ENCODE measurements at regions not wholly inside any gene's neighbourhood (a gene's known extent, or its start where the extent isn't known, plus 50 kb on each side); places are given as distances from the start of the nearest gene placed in this dataset.

GRCh38 chr1:119225831-119226230, 85.4 kb upstream of the WARS2 start:
- Mint-ChIP-seq H3K27ac (no peak overlapping the region), H3K4me1 (peaks cover 14% of the 10 kb centered on the region), H3K27me3 (ENCODE audit: insufficient read depth, low read depth, poor library complexity) (peaks cover 4% of the 10 kb centered on the region), H3K9me3 (no peaks in the 10 kb centered on the region), H3K36me3 (ENCODE audit: low read depth) (no peaks in the 10 kb centered on the region), H3K4me3 (no peak overlapping the region)
- Histone ChIP-seq H3K9me2 (ENCODE audit: insufficient read depth) (no peaks in the 10 kb centered on the region), H3K4me3 (no peak overlapping the region), H3K27ac (ENCODE audit: low read depth) (no peak overlapping the region), H2AFZ (no peak overlapping the region), H3K4me2 (no peak overlapping the region), H3K27me3 (ENCODE audit: insufficient read depth) (no peaks in the 10 kb centered on the region), H3F3A (replicated peaks; ENCODE audit: low read depth) (no peaks in the 10 kb centered on the region), H3K4me1 (ENCODE audit: insufficient read depth) (peaks cover 7% of the 10 kb centered on the region; the same call in 1 of the 2 replicates), H3K36me3 (ENCODE audit: insufficient read depth) (no peaks in the 10 kb centered on the region), H3K79me2 (replicated peaks; ENCODE audit: insufficient read depth) (no peaks in the 10 kb centered on the region), H4K20me1 (replicated peaks; ENCODE audit: insufficient read depth) (no peaks in the 10 kb centered on the region)
- DNase-seq (ENCODE audit: low spot score) (peak; percentile 73), ATAC-seq (peak; percentile 83)
- TF ChIP-seq, protein P1, sequence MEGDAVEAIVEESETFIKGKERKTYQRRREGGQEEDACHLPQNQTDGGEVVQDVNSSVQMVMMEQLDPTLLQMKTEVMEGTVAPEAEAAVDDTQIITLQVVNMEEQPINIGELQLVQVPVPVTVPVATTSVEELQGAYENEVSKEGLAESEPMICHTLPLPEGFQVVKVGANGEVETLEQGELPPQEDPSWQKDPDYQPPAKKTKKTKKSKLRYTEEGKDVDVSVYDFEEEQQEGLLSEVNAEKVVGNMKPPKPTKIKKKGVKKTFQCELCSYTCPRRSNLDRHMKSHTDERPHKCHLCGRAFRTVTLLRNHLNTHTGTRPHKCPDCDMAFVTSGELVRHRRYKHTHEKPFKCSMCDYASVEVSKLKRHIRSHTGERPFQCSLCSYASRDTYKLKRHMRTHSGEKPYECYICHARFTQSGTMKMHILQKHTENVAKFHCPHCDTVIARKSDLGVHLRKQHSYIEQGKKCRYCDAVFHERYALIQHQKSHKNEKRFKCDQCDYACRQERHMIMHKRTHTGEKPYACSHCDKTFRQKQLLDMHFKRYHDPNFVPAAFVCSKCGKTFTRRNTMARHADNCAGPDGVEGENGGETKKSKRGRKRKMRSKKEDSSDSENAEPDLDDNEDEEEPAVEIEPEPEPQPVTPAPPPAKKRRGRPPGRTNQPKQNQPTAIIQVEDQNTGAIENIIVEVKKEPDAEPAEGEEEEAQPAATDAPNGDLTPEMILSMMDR (conservative IDR thresholded peaks at IDR 0.05; ENCODE audit: low read depth in 2 of 2), result peak; percentile 58 to 69
- TF ChIP-seq NANOG (IDR thresholded peaks at IDR 0.05; ENCODE audit: borderline replicate concordance) (no peak), CREB1 (CRISPR knock-in tag; IDR thresholded peaks at IDR 0.05; ENCODE audit: low read depth) (no peak), ZNF114 (CRISPR knock-in tag; IDR thresholded peaks at IDR 0.05) (no peak), ETS1 (IDR thresholded peaks at IDR 0.05) (no peak)

DNA sequence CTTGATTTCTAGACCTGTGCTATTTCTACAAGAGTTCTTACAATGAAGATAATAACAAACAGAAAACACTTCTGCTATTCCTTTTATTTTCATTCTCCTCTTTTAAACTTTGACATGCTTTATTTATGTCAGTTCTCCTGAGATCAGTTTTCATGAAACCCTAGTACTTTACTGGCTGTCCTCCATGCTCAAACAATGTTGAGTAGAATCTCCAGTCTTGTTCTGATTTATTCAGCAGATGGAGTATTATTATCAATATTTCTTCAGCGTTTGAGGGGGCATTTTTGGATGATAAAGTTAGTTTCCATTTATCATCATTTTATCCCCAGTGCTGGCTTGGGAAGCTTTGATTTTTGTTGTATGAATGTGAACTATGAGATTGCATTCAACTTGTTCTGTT, 85.9 kb upstream of the WARS2 start:
- TF ChIP-seq, protein P2, sequence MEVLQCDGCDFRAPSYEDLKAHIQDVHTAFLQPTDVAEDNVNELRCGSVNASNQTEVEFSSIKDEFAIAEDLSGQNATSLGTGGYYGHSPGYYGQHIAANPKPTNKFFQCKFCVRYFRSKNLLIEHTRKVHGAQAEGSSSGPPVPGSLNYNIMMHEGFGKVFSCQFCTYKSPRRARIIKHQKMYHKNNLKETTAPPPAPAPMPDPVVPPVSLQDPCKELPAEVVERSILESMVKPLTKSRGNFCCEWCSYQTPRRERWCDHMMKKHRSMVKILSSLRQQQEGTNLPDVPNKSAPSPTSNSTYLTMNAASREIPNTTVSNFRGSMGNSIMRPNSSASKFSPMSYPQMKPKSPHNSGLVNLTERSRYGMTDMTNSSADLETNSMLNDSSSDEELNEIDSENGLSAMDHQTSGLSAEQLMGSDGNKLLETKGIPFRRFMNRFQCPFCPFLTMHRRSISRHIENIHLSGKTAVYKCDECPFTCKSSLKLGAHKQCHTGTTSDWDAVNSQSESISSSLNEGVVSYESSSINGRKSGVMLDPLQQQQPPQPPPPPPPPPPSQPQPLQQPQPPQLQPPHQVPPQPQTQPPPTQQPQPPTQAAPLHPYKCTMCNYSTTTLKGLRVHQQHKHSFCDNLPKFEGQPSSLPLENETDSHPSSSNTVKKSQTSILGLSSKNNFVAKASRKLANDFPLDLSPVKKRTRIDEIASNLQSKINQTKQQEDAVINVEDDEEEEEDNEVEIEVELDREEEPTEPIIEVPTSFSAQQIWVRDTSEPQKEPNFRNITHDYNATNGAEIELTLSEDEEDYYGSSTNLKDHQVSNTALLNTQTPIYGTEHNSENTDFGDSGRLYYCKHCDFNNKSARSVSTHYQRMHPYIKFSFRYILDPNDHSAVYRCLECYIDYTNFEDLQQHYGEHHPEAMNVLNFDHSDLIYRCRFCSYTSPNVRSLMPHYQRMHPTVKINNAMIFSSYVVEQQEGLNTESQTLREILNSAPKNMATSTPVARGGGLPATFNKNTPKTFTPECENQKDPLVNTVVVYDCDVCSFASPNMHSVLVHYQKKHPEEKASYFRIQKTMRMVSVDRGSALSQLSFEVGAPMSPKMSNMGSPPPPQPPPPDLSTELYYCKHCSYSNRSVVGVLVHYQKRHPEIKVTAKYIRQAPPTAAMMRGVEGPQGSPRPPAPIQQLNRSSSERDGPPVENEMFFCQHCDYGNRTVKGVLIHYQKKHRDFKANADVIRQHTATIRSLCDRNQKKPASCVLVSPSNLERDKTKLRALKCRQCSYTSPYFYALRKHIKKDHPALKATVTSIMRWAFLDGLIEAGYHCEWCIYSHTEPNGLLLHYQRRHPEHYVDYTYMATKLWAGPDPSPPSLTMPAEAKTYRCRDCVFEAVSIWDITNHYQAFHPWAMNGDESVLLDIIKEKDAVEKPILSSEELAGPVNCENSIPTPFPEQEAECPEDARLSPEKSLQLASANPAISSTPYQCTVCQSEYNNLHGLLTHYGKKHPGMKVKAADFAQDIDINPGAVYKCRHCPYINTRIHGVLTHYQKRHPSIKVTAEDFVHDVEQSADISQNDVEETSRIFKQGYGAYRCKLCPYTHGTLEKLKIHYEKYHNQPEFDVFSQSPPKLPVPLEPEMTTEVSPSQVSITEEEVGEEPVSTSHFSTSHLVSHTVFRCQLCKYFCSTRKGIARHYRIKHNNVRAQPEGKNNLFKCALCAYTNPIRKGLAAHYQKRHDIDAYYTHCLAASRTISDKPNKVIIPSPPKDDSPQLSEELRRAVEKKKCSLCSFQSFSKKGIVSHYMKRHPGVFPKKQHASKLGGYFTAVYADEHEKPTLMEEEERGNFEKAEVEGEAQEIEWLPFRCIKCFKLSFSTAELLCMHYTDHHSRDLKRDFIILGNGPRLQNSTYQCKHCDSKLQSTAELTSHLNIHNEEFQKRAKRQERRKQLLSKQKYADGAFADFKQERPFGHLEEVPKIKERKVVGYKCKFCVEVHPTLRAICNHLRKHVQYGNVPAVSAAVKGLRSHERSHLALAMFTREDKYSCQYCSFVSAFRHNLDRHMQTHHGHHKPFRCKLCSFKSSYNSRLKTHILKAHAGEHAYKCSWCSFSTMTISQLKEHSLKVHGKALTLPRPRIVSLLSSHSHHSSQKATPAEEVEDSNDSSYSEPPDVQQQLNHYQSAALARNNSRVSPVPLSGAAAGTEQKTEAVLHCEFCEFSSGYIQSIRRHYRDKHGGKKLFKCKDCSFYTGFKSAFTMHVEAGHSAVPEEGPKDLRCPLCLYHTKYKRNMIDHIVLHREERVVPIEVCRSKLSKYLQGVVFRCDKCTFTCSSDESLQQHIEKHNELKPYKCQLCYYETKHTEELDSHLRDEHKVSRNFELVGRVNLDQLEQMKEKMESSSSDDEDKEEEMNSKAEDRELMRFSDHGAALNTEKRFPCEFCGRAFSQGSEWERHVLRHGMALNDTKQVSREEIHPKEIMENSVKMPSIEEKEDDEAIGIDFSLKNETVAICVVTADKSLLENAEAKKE (CRISPR knock-in tag; IDR thresholded peaks at IDR 0.05), result no peak
- TF ChIP-seq CREB1 (CRISPR knock-in tag; IDR thresholded peaks at IDR 0.05; ENCODE audit: low read depth), result no peak
- no peak for TF ChIP-seq ZNF114 (CRISPR knock-in tag; IDR thresholded peaks at IDR 0.05)
- no peak for TF ChIP-seq STAT1 (IDR thresholded peaks at IDR 0.05; ENCODE audit: unreplicated experiment)
- no peak for TF ChIP-seq POLR2AphosphoS5 (IDR thresholded peaks at IDR 0.05; ENCODE audit: low read depth)
- no peak for TF ChIP-seq ETS1 (IDR thresholded peaks at IDR 0.05)
- no peak for TF ChIP-seq ZNF331 (CRISPR knock-in tag; IDR thresholded peaks at IDR 0.05; ENCODE audit: low read depth)
- H3K9me3 Mint-ChIP-seq, result no peaks in the 10 kb centered on the region
- H3K4me1 Mint-ChIP-seq, result peaks cover 14% of the 10 kb centered on the region
- Histone ChIP-seq H3K36me3 (ENCODE audit: insufficient read depth) (no peaks in the 10 kb centered on the region), H3K79me2 (replicated peaks; ENCODE audit: insufficient read depth) (no peaks in the 10 kb centered on the region), H3K4me1 (ENCODE audit: insufficient read depth) (peaks cover 7% of the 10 kb centered on the region; the same call in 1 of the 2 replicates), H3K4me2 (no peak overlapping the region), H3F3A (replicated peaks; ENCODE audit: low read depth) (no peaks in the 10 kb centered on the region), H3K9me2 (ENCODE audit: insufficient read depth) (no peaks in the 10 kb centered on the region), H2AFZ (no peak overlapping the region), H3K4me3 (no peak overlapping the region), H4K20me1 (replicated peaks; ENCODE audit: insufficient read depth) (no peaks in the 10 kb centered on the region), H3K27me3 (ENCODE audit: insufficient read depth) (no peaks in the 10 kb centered on the region), H3K27ac (ENCODE audit: low read depth) (no peak overlapping the region)
- no peaks in the 10 kb centered on the region for H3K36me3 Mint-ChIP-seq (ENCODE audit: low read depth)
- DNase-seq (ENCODE audit: low spot score) (no peak), ATAC-seq (no peak)
- H3K27ac Mint-ChIP-seq, result no peak overlapping the region
- H3K27me3 Mint-ChIP-seq (ENCODE audit: insufficient read depth, low read depth, poor library complexity), result peaks cover 4% of the 10 kb centered on the region
- no peak overlapping the region for H3K4me3 Mint-ChIP-seq

Data from GM23338 (cell line).